NCI-H187 (cell line): ENCODE measurements at regions not wholly inside any gene's neighbourhood (a gene's known extent, or its start where the extent isn't known, plus 50 kb on each side); places are given as distances from the start of the nearest gene placed in this dataset.

Experiments used
- DNase-seq, 2 experiments: peaks; one replicate each; lab custom pipeline; 2025; lab: John Stamatoyannopoulos, UW

DNA sequence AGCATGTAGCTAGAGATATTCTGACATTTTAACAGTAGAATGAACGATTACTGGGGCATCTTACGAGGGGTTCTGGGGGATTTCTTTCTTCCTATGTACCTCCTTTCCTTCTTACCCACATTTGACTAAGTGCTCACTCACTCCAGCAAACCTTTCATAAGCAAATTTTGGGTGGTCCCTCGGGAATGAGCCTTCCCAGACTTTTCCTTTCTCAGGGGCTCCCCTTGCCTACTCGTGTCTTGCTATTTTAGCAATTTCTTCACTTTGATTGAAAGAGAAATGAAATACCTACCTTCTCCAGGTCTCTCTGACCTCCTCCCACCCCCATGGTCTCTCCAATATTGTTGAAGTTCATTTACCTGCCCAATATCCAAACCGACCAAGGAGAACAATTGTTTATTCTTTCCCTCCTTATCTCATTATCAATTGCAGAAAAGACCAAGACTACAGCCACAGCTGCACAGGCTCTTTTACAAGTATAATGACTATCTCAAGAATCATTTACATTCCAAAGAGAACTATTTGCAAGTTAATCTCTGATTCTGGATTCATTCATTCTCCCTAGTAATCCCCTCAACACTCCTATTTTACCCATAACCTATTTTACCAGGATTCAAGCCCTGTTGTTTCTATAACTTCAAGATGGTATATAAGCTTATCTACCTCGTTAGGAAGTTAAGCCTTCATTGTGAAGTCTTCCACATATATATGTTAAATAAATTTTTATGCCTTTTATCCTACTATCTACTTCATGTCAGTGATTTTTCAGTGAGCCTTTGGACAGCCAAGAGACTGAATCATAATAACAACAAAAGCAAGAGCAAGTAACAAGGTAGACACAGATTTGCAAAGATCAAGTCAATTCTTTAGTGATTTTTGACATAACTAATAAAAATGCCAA lies 480.6 kb downstream of the IPMK start:
- DNase-seq = no peak

DNA sequence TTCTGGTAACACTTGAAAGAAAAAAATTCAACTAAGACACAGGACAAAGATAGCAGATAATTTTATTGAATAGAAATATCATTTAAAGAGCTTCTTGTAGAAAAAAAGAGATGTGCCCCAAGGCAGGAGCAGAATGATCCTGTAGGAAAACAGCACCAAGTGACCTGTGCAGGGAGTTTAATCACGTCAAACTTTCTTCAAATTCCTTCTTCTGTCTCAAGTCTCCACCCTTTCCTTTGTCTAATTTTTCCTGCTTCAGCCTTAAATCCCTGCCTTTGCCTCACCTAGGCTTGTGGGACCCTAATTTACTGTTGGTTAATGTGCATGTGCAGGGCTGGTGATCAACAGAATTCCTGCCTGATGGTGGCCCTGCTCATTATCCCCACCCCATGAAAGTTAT lies 481.4 kb downstream of the IPMK start:
- DNase-seq = no peak

DNA sequence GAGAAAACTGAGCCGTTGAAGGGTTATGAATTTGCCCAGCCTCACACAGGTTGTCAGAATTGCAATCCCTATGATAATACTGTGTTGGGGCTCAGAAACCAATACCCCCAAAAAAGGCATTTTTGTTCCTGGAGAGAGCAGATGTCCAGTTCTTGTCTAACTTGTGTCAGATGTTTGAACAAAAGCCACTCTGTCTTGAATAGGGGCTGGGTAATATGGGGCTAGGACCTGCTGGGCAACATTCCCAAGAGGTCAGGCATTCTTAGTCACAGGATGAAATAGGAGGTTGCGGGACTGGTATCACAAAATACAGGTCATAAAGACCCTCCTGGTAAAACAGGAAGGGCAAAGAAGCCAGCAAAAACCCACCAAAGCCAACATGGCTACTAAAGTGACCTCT lies 482.1 kb downstream of the IPMK start:
- DNase-seq = no peak

DNA sequence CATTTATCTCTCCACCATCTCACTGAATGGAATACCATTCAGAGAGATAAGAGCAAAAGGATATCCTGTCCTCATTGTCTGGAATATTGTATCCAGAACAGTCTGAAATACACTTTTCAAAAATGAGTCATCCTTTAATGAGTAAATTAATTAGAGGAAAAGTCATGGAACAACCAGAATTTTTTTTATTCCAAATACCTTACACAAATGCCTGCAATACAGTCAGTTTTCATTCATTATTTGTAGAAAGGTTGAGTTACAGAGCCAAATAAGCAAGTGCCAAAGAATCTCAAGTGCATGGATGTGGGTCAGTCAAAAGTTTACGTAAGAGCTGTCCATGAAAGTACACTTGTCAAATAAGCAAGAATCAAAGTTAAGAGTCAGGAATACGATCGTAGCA lies 482.6 kb downstream of the IPMK start:
- DNase-seq = no peak

- no peak for DNase-seq
These were observed 490.8 kb downstream of the IPMK start for GRCh38 chr10:57776688-57777432.

GRCh38 chr10:57775250-57775649 lies 492.4 kb downstream of the IPMK start:
- no peak for DNase-seq

DNA sequence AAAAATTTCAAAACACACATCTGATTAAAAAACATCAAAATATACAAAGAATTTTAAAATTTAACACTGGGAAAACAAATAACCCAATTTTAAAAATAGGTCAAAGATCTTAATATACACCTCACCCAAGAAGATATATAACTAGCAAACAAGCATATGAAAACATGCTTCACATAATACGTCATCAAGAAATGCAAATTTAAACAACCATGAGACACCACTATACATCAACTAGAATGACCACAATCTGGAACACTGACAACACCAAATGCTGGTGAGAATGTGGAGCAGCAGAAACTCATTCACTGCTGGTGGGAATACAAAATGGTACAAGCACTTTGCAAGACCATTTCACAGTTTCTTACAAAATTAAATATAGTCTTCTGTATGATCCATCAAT lies 498.4 kb downstream of the IPMK start:
- DNase-seq = no peak

- no peak for DNase-seq
These were observed 507.9 kb downstream of the IPMK start for GRCh38 chr10:57759777-57760176.

- DNase-seq = no peak
These were observed 512.9 kb downstream of the IPMK start for GRCh38 chr10:57754803-57755202.

GRCh38 chr10:57743711-57744110 lies 524.0 kb downstream of the IPMK start:
- DNase-seq = no peak

DNA sequence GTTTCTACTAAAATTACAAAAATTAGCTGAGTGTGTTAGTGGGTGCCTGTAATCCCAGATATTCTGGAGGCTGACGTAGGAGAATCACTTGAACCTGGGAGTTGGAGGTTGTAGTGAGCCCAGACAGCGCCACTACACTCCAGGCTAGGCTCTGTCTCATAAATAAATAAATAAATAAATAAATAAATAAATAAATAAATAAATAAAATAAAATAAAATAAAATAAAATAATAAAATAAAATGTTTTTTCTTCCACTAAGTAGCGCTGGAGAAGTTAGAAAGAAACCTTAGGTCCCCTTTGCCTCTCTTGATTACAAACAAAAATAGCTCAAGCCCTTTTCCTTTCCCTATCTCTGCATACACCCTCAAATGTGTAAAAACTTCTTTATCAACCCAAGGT lies 525.9 kb downstream of the IPMK start:
- DNase-seq = no peak

GRCh38 chr10:57723305-57723704 lies 544.4 kb downstream of the IPMK start:
- no peak for DNase-seq

GRCh38 chr10:57716884-57717283 lies 550.8 kb downstream of the IPMK start:
- DNase-seq = no peak

DNA sequence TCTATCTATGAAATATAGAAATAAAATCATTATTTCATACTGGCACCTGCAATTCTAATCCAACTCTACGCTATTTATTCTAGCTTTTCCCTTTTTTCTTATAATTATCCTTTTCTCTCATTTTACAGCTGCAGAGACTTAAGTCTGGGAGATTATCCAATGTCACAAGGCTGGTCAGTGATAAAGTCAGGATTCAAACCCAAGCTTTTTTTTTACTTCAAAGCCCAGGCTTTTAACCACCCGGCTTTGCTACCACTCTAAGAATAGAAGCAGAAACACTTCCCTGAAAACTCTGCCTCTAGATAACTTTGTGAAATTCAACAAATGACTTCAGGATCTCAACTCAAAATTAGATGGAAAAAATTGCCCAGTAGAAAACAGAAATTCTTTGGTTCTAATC lies 552.5 kb downstream of the IPMK start:
- DNase-seq = no peak

DNA sequence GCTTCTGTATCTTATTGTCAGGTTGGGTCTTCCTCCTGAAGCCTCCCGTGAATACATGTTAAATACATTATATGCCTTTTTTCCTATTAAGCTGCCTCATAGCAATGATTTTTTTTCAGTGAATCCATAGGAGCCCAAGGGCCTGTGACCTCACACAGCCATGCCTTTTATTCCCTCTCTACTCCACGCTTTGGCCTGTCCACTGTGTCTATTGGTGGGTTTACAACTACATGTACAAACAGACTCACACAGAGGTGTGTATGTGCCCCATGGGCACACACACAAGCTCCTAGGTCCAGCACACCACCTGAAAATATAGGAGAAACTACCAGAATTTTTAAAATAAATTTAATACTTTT lies 560.4 kb downstream of the IPMK start:
- DNase-seq = no peak

- no peak for DNase-seq
These were observed 561.0 kb downstream of the IPMK start for GRCh38 chr10:57706576-57707299.

DNA sequence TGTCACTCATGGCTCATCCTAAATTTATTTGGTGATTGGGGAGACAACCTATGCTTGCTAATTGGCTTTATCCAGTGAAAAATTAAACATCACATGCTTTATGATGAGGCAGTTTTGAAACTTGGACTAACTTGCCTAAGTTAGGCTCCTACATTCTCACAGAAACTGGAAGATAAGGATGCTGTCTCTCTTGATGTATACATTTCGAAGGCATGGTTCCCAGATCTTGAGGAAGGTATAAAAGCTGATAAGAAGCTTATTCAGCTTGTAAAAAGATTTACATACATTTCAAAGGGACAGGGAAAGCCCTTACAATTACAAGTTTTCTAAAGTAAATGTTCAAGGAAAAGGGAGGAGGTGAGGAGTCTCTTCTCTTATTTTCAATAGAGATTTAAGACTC lies 561.7 kb downstream of the IPMK start:
- no peak for DNase-seq

DNA sequence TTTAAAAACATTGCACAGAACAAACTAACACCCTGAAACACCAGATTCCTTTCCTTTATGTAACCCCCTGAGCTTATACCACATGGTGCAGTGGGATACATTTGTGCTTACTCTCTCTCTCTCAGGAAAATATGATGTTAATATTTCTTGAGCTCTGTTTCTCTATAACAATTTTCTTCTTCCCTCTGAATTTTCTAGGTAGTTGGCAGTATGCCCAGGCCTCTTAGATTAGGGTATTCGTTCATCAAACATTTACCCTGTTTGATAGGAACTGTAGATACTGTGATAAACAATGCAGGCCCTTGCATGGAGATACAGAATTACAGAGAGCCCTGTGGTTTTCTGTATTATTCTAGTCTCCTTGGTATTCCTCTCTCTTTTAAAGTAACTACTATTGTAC lies 567.8 kb downstream of the IPMK start:
- DNase-seq = no peak

DNA sequence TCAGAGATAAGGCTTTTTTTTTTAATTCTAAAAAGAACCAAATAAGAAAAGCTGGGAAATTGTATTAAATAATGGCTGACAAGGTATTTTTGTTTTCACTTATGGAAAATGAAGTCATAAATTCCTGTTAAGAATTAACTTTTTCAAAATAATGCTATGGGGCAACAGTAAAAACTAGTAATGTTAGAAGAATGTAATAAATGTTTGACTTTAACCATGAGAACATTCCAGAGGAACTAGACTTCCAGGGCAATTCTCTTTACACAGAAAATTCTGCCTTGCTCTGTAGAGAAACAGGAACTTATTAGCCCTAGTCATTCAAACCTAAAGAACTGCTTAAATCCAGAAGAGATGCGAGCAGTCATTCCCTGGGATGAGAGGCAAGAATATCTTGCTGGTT lies 571.1 kb downstream of the IPMK start:
- DNase-seq = no peak

DNA sequence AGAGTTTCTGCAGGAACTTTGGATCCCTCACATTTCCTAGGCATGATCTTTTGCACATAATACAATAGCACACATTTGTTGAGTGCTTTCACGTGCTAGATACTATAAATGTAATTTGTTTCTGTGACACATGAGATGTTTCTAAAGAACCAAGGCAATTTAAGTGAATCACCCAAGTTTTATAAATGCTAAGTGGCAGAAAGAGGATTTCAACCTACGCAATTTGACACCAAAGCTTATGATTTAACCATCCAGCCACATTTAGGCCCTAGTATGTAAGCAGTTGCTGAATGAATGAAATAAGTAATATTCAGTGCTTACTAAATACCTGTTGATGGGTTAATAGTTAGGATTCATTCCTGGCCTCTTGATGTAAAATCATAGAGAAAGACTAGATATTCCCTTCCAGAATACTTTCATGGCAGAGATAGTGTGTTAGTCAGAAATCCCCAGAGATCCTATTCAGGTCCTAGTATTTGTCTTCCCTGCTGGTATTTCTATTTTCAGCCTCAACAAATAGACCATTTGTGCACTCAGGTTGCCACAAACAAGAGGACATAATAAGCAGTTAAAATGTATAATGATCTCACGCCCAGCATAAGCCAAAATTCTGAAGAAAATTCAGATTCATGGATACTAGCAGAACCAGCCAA lies 572.6 kb downstream of the IPMK start:
- DNase-seq = no peak

DNA sequence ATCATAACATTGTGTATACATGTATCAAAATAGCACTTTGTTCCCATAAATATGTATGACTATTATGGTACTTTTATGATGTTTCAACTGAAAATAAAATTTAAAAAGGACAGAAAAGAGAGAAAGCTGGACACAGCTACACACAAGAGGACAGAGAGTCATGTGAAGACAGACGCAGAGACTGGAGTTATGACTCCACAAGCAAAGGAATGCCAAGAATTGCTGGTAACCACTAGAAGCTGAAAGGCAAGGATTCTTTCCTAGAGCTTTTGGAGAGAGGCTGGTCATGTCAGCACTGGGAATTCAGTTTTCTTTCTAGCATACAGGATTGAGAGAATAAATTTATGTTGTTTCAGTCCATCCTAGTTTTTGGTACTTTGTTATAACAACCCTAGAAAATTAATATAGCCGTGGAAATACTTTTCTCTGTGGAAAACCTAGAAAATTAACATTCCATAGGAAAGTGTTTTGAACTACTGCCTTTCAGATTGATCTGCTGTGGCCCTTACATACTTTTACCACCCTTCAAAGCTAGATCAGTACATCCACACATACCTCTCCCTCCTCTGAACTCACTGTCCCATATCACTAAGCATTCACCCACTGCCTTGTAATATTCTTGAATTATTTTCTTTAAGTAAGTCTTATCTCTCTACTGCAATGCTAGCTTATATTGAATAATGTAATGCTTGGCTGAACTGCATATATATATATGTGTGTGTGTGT lies 575.3 kb downstream of the IPMK start:
- no peak for DNase-seq
